GM12891 (cell line): ENCODE measurements at regions not wholly inside any gene's neighbourhood (a gene's known extent, or its start where the extent isn't known, plus 50 kb on each side); places are given as distances from the start of the nearest gene placed in this dataset.

Source experiments
- POLR2A ChIP-seq: IDR thresholded peaks from 2 replicates; pipeline ENCODE4 v1.6.1; 2011; ENCODE audit warnings: low read depth, low read length, control low read depth
- POLR2AphosphoS5 ChIP-seq: IDR thresholded peaks from 2 replicates; pipeline ENCODE4 v1.6.1; 2011; ENCODE audit warnings: low read depth, low read length, control low read depth
- POU2F2 ChIP-seq: IDR thresholded peaks from 2 replicates; pipeline ENCODE4 v1.6.1; 2011; ENCODE audit warnings: low read depth, mild to moderate bottlenecking, control low read depth, low read length, moderate library complexity
- TAF1 ChIP-seq: IDR thresholded peaks from 2 replicates; pipeline ENCODE4 v1.6.1; 2011; ENCODE audit warnings: low read depth, low read length, control low read depth

DNA sequence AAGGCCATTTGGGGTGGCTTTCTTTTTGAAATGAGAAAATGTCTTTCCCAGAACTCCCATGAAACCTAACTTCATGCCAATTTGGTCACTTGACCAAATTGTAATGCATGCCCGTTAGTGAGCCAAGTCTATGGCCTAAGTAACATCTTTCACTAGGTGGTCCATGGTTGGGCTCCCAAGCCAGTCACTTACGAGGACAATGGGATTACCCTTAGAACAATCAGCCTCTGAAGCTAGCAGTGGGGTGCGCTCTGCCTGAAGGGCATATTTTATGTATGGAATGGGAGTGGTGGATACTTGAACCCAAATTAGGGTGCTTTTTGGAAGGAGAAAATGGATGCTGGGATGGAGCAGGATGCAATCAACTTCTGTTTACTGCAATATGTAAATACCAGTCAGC lies 127.4 kb upstream of the GOLIM4 start:
- TF ChIP-seq POLR2A (no peak), POLR2AphosphoS5 (no peak), TAF1 (no peak), POU2F2 (no peak)
